HG02678 (cell line): ENCODE measurements at regions not wholly inside any gene's neighbourhood (a gene's known extent, or its start where the extent isn't known, plus 50 kb on each side); places are given as distances from the start of the nearest gene placed in this dataset.

Experiments
- ATAC-seq: cut with Tn5 transposase; IDR thresholded peaks from one replicate; pipeline ENCODE4 v1.9.1; 2021; ENCODE audit warnings: mild to moderate bottlenecking, moderate library complexity; ENCODE audit not compliant: unreplicated experiment

DNA sequence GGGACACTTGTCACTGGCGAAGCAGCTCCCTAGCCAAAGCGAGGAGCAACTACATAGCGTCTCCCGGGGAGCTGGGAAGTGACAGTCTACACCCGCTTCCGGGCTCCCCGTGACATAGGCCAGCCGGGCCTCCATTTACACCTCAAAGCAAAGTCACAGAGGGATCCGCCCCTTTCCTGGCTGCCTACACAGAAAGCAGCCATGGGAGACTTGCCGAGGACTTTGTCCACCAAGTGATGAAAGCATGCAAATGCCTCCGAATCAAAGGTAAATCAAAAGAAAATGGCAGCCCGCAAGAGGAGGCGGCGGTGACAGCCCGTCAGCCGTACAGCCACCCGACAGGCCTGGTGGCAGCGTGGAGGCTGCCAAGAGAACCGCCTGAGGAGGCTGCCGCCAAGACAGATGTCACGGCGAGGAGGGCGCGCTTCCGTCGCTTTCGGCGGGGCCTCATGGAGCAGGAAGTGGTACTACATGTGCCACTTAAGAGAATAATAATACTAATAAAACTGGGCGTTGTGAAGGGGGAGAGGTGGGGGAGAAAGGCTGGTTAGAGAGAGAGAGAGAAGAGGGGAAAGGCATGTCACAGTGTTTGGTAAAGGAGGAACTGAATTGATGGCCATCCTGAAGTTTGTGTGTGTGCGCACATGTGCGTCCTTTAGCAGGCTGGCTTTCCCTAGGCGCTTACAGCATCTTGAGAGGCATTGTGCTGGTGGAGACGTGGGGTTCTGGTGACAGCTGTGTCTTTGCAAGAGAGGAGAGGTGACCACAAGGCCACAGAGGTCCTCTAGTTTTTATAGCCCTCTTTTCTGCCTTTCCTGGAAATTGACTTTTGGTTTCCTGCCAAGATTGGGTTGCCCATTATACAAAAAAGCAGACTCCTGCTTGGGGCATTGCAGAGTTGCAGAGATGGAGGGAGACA is 661.7 kb downstream of the VRK1 start:
- ATAC-seq: no peak

- ATAC-seq: no peak
Observed at GRCh38 chr14:97462081-97462480, 664.9 kb downstream of the VRK1 start.

- ATAC-seq: no peak
Observed at GRCh38 chr14:97468220-97468619, 671.0 kb downstream of the VRK1 start.

DNA sequence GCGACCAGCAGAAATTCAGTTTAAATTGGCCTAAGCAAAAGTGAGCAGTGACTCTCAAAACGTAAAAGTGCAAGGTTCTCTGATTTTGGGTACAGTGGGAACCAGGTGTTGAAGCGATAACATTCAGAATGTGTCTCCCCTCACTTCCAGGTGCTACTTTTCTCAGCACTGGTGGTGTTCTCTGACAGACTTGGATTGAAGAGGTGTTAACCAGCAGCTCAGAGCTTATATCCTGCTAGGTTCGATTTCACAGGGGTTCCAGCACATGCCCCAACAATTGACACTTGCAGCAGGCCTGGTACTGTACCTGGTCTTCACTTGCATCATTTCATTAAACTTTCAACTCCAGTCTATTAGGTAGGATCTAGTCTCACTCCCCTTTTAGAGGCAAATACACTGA is 680.2 kb downstream of the VRK1 start:
- ATAC-seq: no peak

- ATAC-seq: no peak
Observed at GRCh38 chr14:97485201-97485600, 688.0 kb downstream of the VRK1 start.

- no peak for ATAC-seq
Observed at GRCh38 chr14:97486601-97487120, 689.5 kb downstream of the VRK1 start.

DNA sequence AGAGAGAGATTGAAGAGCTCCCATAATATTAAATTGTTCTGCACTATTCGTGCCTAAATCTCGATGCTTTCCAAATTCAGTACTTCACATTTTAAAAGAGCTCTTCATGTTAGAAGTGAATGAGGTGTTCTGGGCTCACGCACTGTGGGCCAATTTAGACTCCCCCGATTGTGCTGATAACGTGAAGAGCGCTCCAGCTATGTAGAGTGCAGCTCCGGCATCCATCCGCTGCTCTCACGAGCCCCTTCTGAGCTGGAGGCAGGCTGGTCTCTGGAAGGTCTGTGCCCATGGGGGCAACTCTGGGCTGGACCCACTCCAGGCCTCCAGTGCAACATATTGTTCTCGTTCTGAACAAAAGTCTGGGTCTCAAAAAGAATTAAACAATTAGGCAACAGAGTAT is 692.6 kb downstream of the VRK1 start:
- no peak for ATAC-seq

DNA sequence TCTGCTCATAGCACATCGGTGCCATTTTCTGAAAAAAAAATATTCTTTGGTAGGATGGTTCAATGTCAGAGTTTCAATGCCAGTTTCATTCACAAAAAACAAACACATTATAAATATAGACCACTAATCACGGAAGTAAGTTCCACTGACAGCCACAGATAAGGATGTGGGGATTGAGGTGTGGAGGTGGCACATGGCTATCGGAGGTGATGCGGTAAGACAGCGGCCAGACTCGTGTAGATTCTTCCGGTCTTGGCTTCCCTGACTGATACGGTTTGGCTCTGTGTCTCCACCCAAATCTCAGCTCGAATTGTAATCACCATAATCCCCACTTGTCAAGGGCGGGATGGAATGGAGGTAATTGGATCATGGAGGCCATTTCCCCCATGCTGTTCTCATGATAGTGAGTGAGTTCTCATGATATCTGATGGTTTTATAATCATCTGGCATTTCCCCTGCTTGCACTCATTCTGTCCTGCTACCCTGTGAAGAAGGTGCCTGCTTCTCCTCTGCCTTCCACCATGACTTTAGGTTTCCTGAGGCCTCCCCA is 693.4 kb downstream of the VRK1 start:
- no peak for ATAC-seq

DNA sequence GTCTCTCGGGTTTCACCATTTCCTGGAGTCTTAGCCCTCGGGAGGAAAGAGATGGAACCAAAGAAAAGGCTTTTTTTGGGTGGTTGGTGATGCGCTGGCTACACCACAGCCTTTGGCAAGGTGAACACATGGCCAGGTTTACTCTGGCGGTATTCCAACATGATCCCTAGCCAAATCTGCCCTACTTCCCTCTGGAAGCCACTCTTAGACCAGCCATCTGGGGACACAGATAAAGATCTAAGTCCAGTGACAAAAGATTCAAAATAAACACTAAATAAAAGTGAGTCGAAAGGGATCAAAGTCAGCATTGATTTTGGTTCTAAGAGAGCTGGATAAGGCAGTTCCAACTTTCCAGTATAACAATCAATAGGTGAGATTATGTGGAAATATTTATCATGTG is 694.5 kb downstream of the VRK1 start:
- no peak for ATAC-seq

DNA sequence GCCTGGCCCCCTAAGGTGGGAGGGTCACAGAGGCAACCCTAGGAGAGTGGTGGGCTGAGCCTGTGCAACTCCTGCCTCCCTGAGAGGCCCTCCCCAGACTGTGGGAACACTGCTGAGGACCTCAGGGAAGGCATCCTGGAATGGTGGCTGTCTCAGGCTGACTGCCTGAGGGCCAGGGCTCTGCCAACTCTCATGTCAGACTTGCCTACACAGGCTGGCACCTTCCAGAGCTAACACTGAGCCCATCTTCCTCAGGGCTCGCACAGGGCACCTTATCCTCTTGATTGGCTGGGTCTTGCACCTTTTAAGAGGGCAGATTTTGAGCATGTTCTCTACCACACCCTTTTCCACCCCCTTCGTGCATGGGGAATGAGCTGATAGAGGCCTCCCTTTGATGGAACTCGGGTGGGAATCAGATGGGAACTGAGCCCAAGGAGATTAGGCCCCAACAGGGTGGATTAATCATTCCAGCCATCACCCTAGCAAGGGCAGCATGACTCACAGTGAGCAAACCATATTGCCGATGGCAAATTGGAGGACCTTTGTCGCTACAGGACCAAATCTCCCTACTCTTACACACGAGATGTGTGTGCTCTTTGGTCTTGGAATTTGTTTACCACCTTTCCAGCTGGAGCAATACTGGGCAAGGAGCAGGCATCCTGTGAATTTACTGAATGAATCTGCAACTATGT is 702.8 kb downstream of the VRK1 start:
- no peak for ATAC-seq

DNA sequence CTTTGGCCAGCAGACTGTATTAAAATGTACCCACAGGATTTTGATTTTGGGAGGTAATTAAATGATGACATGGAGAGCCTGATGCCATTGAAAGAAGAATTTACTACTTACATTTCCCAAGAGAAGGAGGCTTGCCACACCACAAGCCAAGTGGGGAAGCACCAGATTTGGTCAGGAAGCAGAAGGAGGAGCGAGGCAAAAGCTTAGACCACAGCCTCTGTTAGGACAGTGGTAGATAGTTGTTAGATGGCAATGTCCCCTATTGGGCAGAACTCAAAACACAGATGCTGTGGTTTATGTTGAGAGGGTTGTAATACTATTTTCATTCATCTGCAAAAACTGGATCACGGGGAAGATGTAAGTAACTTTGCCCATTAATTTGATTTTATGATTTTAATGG is 709.4 kb downstream of the VRK1 start:
- no peak for ATAC-seq

GRCh38 chr14:97513891-97514290 is 716.7 kb downstream of the VRK1 start:
- no peak for ATAC-seq

- ATAC-seq: no peak
Observed at GRCh38 chr14:97517566-97518234, 720.5 kb downstream of the VRK1 start.

- ATAC-seq: no peak
Observed at GRCh38 chr14:97523936-97524335, 726.8 kb downstream of the VRK1 start.

- no peak for ATAC-seq
Observed at GRCh38 chr14:97524589-97525319, 727.6 kb downstream of the VRK1 start.

- ATAC-seq: no peak
Observed at GRCh38 chr14:97527993-97528392, 730.8 kb downstream of the VRK1 start.

DNA sequence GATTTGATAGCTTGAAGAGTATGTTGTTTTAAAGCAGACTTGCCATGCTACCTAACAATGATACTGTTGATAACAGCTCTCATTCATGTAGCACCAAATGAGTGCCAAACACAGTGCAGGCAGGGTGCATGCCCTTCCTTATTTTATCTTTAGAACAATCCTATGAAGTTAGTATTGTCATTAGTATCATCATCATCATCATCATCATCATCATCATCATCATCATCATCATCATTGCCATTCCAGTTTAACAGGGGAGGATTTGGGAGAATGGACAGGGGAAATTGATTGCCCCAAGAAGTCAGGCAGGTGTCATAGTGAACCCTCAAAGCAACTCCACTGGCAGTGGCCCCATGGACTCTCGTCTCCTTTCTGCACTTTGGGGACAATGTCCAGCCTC is 734.9 kb downstream of the VRK1 start:
- no peak for ATAC-seq

- no peak for ATAC-seq
Observed at GRCh38 chr14:97536421-97536820, 739.2 kb downstream of the VRK1 start.

- no peak for ATAC-seq
Observed at GRCh38 chr14:97538749-97539410, 741.7 kb downstream of the VRK1 start.

GRCh38 chr14:97539411-97539795 is 742.2 kb downstream of the VRK1 start:
- no peak for ATAC-seq
